CD4-positive, alpha-beta T cell (primary cell): ENCODE measurements at regions not wholly inside any gene's neighbourhood (a gene's known extent, or its start where the extent isn't known, plus 50 kb on each side); places are given as distances from the start of the nearest gene placed in this dataset.

Experiments
- ATAC-seq: fragments of 200-7000 bp; cut with Tn5 transposase; one replicate; pipeline ENCODE4 v1.10.0; 2022; ENCODE audit warnings: mild to moderate bottlenecking; ENCODE audit not compliant: poor library complexity
- CTCF ChIA-PET: fragments of 350-600 bp; sonication (Branson Sonifier 250); formaldehyde crosslinking; loops from one replicate; lab custom pipeline; 2021; ENCODE audit warnings: antibody characterized with exemption, inconsistent platforms; lab: Charles Lee
- POLR2A ChIA-PET: fragments of 350-600 bp; sonication (Branson Sonifier 250); formaldehyde crosslinking; loops from one replicate; lab custom pipeline; 2021; ENCODE audit warnings: antibody characterized with exemption, inconsistent platforms; lab: Charles Lee
- DNase-seq, 14 experiments: peaks; one replicate each; pipeline ENCODE4 v3.0.0-alpha.2; 2013 to 2020; ENCODE audit warnings: mixed read lengths in 2 of 14
- H3K27ac ChIP-seq, 2 donors: one replicate each; pipeline versions ENCODE4 v1.5.1 to v1.7.0; 2013; ENCODE audit warnings: low read length in 2 of 2, low read depth in 1 of 2, mild to moderate bottlenecking in 1 of 2
- H3K27me3 ChIP-seq, 2 experiments: 1 replicate in 1 of 2; 2 replicates in 1 of 2; pipeline versions ENCODE4 v1.6.1 to v1.7.0; 2013; ENCODE audit warnings: low read length in 2 of 2, control low read depth in 1 of 2, mild to moderate bottlenecking in 1 of 2, moderate library complexity in 1 of 2; ENCODE audit not compliant: insufficient read depth in 2 of 2, control insufficient read depth in 1 of 2
- H3K36me3 ChIP-seq: one replicate; pipeline ENCODE4 v1.6.1; 2013; ENCODE audit warnings: low read length, control low read depth; ENCODE audit not compliant: insufficient read depth
- H3K4me1 ChIP-seq: one replicate; pipeline ENCODE4 v1.6.1; 2013; ENCODE audit warnings: low read length, control low read depth; ENCODE audit not compliant: insufficient read depth
- H3K4me3 ChIP-seq: one replicate; pipeline ENCODE4 v1.5.1; 2013; ENCODE audit warnings: mild to moderate bottlenecking, low read length, moderate library complexity
- H3K9me3 ChIP-seq, 2 experiments: 1 replicate in 1 of 2; 2 replicates in 1 of 2; pipeline versions ENCODE4 v1.6.1 to v1.7.0; 2013; ENCODE audit warnings: low read length in 2 of 2, mild to moderate bottlenecking in 2 of 2, control low read depth in 1 of 2, moderate library complexity in 1 of 2; ENCODE audit not compliant: control insufficient read depth in 1 of 2, insufficient read depth in 1 of 2
- H3K27ac Mint-ChIP-seq: one replicate; pipeline ENCODE4 v1.8.0; 2020; ENCODE audit warnings: mixed read lengths
- H3K27me3 Mint-ChIP-seq: one replicate; pipeline ENCODE4 v1.8.0; 2021; ENCODE audit warnings: mixed read lengths
- H3K36me3 Mint-ChIP-seq: one replicate; pipeline ENCODE4 v1.8.0; 2021; ENCODE audit warnings: low read depth, mixed read lengths
- H3K4me1 Mint-ChIP-seq: one replicate; pipeline ENCODE4 v1.8.0; 2021; ENCODE audit warnings: low read depth, mixed read lengths
- H3K4me3 Mint-ChIP-seq: one replicate; pipeline ENCODE4 v1.8.0; 2020; ENCODE audit warnings: mild to moderate bottlenecking, mixed read lengths
- H3K9me3 Mint-ChIP-seq: one replicate; pipeline ENCODE4 v1.8.0; 2020; ENCODE audit warnings: mixed read lengths
- intact Hi-C, 2 experiments: fragments of 100-400 bp; cut with DNase I in 1 of 2; cut with micrococcal nuclease in 1 of 2; formaldehyde crosslinking; loops; one replicate each; pipeline versions ENCODE4 v1.15.1 to v1.9.0; 2023 to 2025; cut with DNase I, micrococcal nuclease
- TF ChIP-seq, protein P1 (sequence below): fragments of 200-600 bp; IDR thresholded peaks from one replicate; pipeline ENCODE4 v1.8.0; 2022; ENCODE audit warnings: antibody characterized with exemption, mild to moderate bottlenecking

DNA sequence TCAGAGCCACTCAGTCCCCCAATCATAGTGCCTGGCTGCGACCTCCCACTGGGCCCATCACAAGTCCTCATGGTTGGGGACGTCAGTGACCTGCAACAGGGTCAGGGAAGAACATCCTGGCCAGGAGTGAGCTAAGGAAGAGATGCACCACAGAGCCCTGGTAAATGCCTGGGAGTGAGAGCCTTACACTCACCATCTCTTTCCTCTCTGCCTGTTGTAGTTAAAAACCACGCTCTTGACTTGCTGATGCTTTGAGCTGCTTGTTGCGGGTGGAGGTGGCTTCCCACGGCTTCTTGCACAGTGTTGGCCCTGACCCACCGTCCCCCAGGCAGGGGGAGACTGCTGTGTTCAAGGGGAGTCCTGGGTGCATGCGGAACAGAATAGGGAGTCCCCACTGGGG, 91.1 kb upstream of the RGMA start:
- intact Hi-C loops: no loop called here
- no peak for ATAC-seq
- TF ChIP-seq, protein P1, sequence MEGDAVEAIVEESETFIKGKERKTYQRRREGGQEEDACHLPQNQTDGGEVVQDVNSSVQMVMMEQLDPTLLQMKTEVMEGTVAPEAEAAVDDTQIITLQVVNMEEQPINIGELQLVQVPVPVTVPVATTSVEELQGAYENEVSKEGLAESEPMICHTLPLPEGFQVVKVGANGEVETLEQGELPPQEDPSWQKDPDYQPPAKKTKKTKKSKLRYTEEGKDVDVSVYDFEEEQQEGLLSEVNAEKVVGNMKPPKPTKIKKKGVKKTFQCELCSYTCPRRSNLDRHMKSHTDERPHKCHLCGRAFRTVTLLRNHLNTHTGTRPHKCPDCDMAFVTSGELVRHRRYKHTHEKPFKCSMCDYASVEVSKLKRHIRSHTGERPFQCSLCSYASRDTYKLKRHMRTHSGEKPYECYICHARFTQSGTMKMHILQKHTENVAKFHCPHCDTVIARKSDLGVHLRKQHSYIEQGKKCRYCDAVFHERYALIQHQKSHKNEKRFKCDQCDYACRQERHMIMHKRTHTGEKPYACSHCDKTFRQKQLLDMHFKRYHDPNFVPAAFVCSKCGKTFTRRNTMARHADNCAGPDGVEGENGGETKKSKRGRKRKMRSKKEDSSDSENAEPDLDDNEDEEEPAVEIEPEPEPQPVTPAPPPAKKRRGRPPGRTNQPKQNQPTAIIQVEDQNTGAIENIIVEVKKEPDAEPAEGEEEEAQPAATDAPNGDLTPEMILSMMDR: no peak
- Mint-ChIP-seq H3K36me3 (no peaks in the 10 kb centered on the region), H3K27me3 (peaks cover 7% of the 10 kb centered on the region), H3K9me3 (no peaks in the 10 kb centered on the region), H3K4me3 (no peak overlapping the region), H3K4me1 (no peaks in the 10 kb centered on the region), H3K27ac (no peak overlapping the region)
- POLR2A ChIA-PET: no interaction called here
- no peaks in the 10 kb centered on the region for H3K9me3 ChIP-seq
- H3K27ac ChIP-seq: no peak overlapping the region
- peaks cover 0 to 9% of the 10 kb centered on the region in 2 experiments for H3K27me3 ChIP-seq
- H3K4me1 ChIP-seq: no peaks in the 10 kb centered on the region
- H3K4me3 ChIP-seq: no peak overlapping the region
- H3K36me3 ChIP-seq: no peaks in the 10 kb centered on the region
- CTCF ChIA-PET: no interaction called here
- no peak for DNase-seq

DNA sequence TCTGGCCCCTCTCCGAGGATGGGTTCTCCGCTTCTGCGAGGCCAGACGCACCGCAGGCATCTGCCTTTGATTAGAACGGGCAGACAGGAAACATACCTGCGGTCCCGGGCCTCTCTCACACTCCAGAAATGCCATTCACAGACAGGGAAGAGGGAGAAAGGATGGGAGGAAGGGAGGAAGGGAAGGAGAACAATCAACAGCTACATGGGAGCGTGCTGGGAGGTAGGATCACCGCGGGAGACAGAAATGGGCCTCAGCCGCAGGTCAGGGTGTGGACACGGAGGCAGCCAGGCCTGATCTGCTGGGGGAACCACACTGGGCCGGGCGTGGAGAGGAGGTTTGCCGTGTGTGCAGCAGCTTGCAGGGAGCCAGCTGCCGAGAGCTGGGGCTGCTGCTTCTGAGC, 90.7 kb upstream of the RGMA start:
- no peaks in the 10 kb centered on the region for H3K9me3 ChIP-seq
- no peaks in the 10 kb centered on the region for H3K4me1 Mint-ChIP-seq
- no peak overlapping the region for H3K4me3 Mint-ChIP-seq
- ATAC-seq: no peak
- no peaks in the 10 kb centered on the region for H3K9me3 Mint-ChIP-seq
- no peaks in the 10 kb centered on the region for H3K36me3 Mint-ChIP-seq
- H3K27ac ChIP-seq: no peak overlapping the region
- TF ChIP-seq, protein P1: no peak
- H3K36me3 ChIP-seq: no peaks in the 10 kb centered on the region
- CTCF ChIA-PET: no interaction called here
- no peaks in the 10 kb centered on the region for H3K4me1 ChIP-seq
- DNase-seq: no peak
- H3K27me3 ChIP-seq: peaks cover 0 to 9% of the 10 kb centered on the region in 2 experiments
- H3K4me3 ChIP-seq: no peak overlapping the region
- POLR2A ChIA-PET: no interaction called here
- intact Hi-C loops: no loop called here
- H3K27ac Mint-ChIP-seq: no peak overlapping the region
- peaks cover 11% of the 10 kb centered on the region for H3K27me3 Mint-ChIP-seq

DNA sequence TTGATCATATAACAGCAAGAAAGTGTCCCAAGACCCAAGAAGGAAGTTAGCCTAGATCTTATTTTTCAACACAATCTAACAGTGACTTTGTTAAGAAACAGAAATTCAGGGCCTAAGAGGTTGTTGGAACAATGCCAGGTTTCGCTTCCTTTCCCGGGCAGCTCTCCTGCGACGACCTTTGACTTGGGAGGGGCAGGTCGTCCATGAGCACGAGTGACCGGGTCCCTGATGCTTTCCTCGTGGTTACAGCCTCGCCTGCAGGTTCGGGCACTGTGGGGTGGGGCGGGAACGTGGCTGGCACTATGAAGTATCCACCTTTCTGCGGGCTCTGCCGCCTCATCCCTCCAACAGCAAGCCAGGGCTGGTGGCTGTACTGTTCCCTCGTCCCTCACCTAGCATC, 90.1 kb upstream of the RGMA start:
- Mint-ChIP-seq H3K4me3 (no peak overlapping the region), H3K36me3 (no peaks in the 10 kb centered on the region), H3K27ac (no peak overlapping the region), H3K4me1 (no peaks in the 10 kb centered on the region), H3K9me3 (no peaks in the 10 kb centered on the region), H3K27me3 (peaks cover 17% of the 10 kb centered on the region)
- no peaks in the 10 kb centered on the region for H3K9me3 ChIP-seq
- ATAC-seq (no peak), DNase-seq (peak in 3 of 14 experiments; percentile 28 to 63 (median 63))
- ChIA-PET POLR2A (no interaction called here), CTCF (no interaction called here)
- no peaks in the 10 kb centered on the region for H3K36me3 ChIP-seq
- H3K4me1 ChIP-seq: no peaks in the 10 kb centered on the region
- intact Hi-C loops: no loop called here
- H3K4me3 ChIP-seq: no peak overlapping the region
- TF ChIP-seq, protein P1: no peak
- peaks cover 0 to 9% of the 10 kb centered on the region in 2 experiments for H3K27me3 ChIP-seq
- H3K27ac ChIP-seq: no peak overlapping the region
